ENCODE measurements at regions not wholly inside any gene's neighbourhood (a gene's known extent, or its start where the extent isn't known, plus 50 kb on each side); places are given as distances from the start of the nearest gene placed in this dataset.

DNA sequence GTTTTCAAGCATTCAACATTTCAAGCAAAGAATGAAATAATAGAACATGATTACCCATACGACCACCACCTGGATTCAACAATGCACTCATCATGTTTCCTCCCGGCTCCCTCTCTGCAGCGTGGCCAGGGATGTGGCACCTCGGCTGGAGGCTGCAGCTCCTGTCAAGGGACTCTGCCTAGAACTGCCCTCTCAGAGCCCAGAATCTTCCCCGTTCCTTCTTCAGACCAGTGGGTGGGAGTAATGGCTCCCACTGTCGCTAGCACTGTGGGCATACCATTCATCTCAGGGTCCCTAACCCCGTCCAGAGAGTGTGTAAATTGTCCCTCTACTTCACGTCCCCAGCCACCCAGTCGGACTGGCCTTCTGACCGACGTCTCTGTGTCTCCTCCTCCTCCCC, 118.6 kb upstream of the COL5A1 start:
- no peak overlapping the region for H3K27ac Mint-ChIP-seq
- H3K27ac ChIP-seq, result no peak overlapping the region
- H3K9me3 Mint-ChIP-seq, result peaks cover 26% of the 10 kb centered on the region

DNA sequence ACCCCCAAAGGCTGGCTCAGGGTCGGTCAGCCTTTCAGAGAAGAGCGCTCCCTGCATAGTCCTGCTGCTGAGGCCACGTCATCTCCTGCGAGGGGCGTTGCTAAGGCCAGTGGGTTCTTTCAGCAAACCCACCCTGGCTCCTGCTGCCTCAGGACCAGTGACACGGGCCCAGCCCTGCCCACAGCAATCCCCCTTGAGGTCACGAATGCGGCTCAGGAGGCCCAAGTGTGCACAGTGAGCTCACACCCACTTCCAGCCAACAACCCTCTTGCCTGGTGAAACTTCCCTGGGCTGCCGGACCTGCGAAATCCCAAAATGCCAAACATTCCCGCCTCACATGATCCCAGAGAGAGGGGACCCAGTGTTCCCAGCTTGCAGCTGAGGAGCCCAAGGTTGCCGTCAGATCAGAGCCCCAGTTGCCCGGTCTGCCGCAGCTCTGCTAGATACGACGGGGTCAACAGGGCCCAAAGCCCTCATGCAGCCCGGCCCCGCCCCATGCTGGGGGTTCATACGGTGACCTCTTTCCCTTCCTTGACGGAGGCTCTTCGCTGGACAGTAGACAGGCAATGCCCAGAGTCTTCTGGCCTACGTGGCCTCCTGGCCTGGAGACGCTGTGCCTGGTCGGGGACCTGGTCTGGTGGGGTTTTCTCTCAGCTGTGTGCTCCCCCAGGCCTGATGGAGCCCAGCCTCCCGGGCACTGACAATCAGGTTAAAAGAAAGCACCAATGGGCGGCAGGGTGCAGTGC, 116.4 kb upstream of the COL5A1 start:
- H3K9me3 Mint-ChIP-seq, result peaks cover 38% of the 10 kb centered on the region
- Histone ChIP-seq H3F3A (ENCODE audit: low read depth) (no peaks in the 10 kb centered on the region), H3K4me2 (no peak overlapping the region), H3K27ac (no peak overlapping the region), H2AFZ (replicated peaks) (no peak overlapping the region), H4K20me1 (ENCODE audit: low read depth) (no peaks in the 10 kb centered on the region), H3K9me3 (ENCODE audit: low read depth) (no peaks in the 10 kb centered on the region), H3K9ac (no peak overlapping the region), H3K79me2 (ENCODE audit: low read depth) (no peaks in the 10 kb centered on the region), H3K36me3 (no peaks in the 10 kb centered on the region), H3K27me3 (no peaks in the 10 kb centered on the region), H3K4me1 (no peaks in the 10 kb centered on the region), H3K4me3 (no peak overlapping the region)
- no peak overlapping the region for H3K27ac Mint-ChIP-seq
- H3K4me3 Mint-ChIP-seq, result no peak overlapping the region
- TF ChIP-seq EZH2phosphoT487 (IDR thresholded peaks at IDR 0.05) (no peak), EZH2 (IDR thresholded peaks at IDR 0.05) (no peak)
- TF ChIP-seq, protein P1, sequence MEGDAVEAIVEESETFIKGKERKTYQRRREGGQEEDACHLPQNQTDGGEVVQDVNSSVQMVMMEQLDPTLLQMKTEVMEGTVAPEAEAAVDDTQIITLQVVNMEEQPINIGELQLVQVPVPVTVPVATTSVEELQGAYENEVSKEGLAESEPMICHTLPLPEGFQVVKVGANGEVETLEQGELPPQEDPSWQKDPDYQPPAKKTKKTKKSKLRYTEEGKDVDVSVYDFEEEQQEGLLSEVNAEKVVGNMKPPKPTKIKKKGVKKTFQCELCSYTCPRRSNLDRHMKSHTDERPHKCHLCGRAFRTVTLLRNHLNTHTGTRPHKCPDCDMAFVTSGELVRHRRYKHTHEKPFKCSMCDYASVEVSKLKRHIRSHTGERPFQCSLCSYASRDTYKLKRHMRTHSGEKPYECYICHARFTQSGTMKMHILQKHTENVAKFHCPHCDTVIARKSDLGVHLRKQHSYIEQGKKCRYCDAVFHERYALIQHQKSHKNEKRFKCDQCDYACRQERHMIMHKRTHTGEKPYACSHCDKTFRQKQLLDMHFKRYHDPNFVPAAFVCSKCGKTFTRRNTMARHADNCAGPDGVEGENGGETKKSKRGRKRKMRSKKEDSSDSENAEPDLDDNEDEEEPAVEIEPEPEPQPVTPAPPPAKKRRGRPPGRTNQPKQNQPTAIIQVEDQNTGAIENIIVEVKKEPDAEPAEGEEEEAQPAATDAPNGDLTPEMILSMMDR (IDR thresholded peaks at IDR 0.05), result no peak
- no peaks in the 10 kb centered on the region for H3K36me3 Mint-ChIP-seq
- DNase-seq (ENCODE audit: low spot score), result no peak
- H3K4me1 Mint-ChIP-seq, result peaks cover 3% of the 10 kb centered on the region
- peaks cover 11% of the 10 kb centered on the region for H3K27me3 Mint-ChIP-seq (ENCODE audit: insufficient read depth, low read depth)

More for the DNA sequence above, 118.6 kb upstream of the COL5A1 start:
- Histone ChIP-seq H3K9me3 (ENCODE audit: low read depth) (no peaks in the 10 kb centered on the region), H3K36me3 (no peaks in the 10 kb centered on the region), H3K27me3 (no peaks in the 10 kb centered on the region), H3K4me1 (no peaks in the 10 kb centered on the region), H2AFZ (replicated peaks) (no peak overlapping the region), H3K79me2 (ENCODE audit: low read depth) (no peaks in the 10 kb centered on the region), H3K4me2 (no peak overlapping the region), H3K9ac (no peak overlapping the region), H4K20me1 (ENCODE audit: low read depth) (no peaks in the 10 kb centered on the region), H3K4me3 (no peak overlapping the region), H3F3A (ENCODE audit: low read depth) (no peaks in the 10 kb centered on the region)
- DNase-seq (ENCODE audit: low spot score), result no peak
- H3K36me3 Mint-ChIP-seq, result no peaks in the 10 kb centered on the region
- TF ChIP-seq, protein P1 (IDR thresholded peaks at IDR 0.05), result no peak
- TF ChIP-seq EZH2phosphoT487 (IDR thresholded peaks at IDR 0.05), result no peak
- TF ChIP-seq EZH2 (IDR thresholded peaks at IDR 0.05), result no peak
- H3K4me3 Mint-ChIP-seq, result no peak overlapping the region
- peaks cover 12% of the 10 kb centered on the region for H3K27me3 Mint-ChIP-seq (ENCODE audit: insufficient read depth, low read depth)
- H3K4me1 Mint-ChIP-seq, result peaks cover 3% of the 10 kb centered on the region

DNA sequence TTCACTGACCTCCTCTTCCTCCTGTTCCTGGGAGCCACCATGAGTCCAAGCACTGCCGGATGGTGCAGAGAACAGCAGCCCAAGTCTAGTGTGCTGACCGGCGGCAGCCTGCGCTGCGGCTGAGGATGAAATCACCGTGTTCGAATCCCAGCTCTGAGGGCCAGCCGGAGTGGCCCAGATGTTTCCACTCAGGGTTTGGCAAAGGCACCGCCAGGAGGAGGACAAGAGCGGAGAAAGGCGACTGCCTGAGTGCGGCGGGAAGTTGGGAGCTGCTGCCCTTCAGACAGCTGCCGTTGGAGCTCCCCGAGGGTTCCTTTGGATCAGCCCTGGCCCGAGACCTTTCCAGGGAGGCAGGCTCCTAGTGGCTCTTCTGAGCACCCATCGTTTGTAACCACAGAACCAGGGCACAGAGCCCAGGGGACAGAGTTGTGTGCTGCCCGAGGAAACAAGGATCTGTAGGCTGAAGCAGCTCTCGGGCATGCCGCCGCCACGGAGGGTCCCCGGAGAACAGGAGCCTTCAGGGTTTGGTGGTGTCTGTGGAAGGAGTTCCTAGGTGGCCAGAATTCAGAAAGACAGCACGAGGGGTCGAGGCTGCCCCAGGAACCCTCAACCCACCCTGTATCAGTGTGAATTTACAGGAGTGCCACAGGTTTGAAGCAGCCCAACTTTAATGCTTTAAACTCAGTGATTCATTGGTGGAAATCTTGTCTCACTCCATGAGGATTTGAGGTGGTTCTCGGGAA, 115.6 kb upstream of the COL5A1 start:
- no peak overlapping the region for H2AFZ ChIP-seq (replicated peaks)
- no peak for DNase-seq (ENCODE audit: low spot score)

More for the DNA sequence above, 115.6 kb upstream of the COL5A1 start:
- Mint-ChIP-seq H3K4me3 (no peak overlapping the region), H3K4me1 (peaks cover 3% of the 10 kb centered on the region), H3K27me3 (ENCODE audit: insufficient read depth, low read depth) (peaks cover 14% of the 10 kb centered on the region), H3K36me3 (no peaks in the 10 kb centered on the region), H3K9me3 (peaks cover 38% of the 10 kb centered on the region), H3K27ac (no peak overlapping the region)
- Histone ChIP-seq H3K4me1 (no peaks in the 10 kb centered on the region), H4K20me1 (ENCODE audit: low read depth) (no peaks in the 10 kb centered on the region), H3F3A (ENCODE audit: low read depth) (no peaks in the 10 kb centered on the region), H3K4me3 (no peak overlapping the region), H3K27me3 (no peaks in the 10 kb centered on the region), H3K9me3 (ENCODE audit: low read depth) (no peaks in the 10 kb centered on the region), H3K4me2 (no peak overlapping the region), H3K27ac (no peak overlapping the region), H3K79me2 (ENCODE audit: low read depth) (no peaks in the 10 kb centered on the region), H3K9ac (no peak overlapping the region), H3K36me3 (no peaks in the 10 kb centered on the region)
- TF ChIP-seq, protein P1 (IDR thresholded peaks at IDR 0.05), result no peak
- no peak for TF ChIP-seq EZH2phosphoT487 (IDR thresholded peaks at IDR 0.05)
- no peak for TF ChIP-seq EZH2 (IDR thresholded peaks at IDR 0.05)
